GM21619 (cell line): ENCODE measurements at regions not wholly inside any gene's neighbourhood (a gene's known extent, or its start where the extent isn't known, plus 50 kb on each side); places are given as distances from the start of the nearest gene placed in this dataset.
"Not testable (repeated sequence)": the region's sequence is repeated elsewhere in the genome, so short reads cannot be mapped to it uniquely, and the experiment has no call there.

Experiments
- ATAC-seq: cut with Tn5 transposase; IDR thresholded peaks from one replicate; pipeline ENCODE4 v1.9.1; 2021; ENCODE audit not compliant: unreplicated experiment

- ATAC-seq: no peak
Observed at GRCh38 chr6:144897441-144897921, 612.3 kb downstream of the UTRN start.

GRCh38 chr6:144898052-144898689 is 613.0 kb downstream of the UTRN start:
- no peak for ATAC-seq

- ATAC-seq: no peak
Observed at GRCh38 chr6:144898741-144899140, 613.6 kb downstream of the UTRN start.

- no peak for ATAC-seq
Observed at GRCh38 chr6:144899161-144899560, 614.0 kb downstream of the UTRN start.

- no peak for ATAC-seq
Observed at GRCh38 chr6:144901412-144901811, 616.3 kb downstream of the UTRN start.

- no peak for ATAC-seq
Observed at GRCh38 chr6:144908004-144908403, 622.9 kb downstream of the UTRN start.

- no peak for ATAC-seq
Observed at GRCh38 chr6:144909753-144910285, 624.7 kb downstream of the UTRN start.

GRCh38 chr6:144911322-144911721 is 626.2 kb downstream of the UTRN start:
- no peak for ATAC-seq

- no peak for ATAC-seq
Observed at GRCh38 chr6:144912474-144912873, 627.3 kb downstream of the UTRN start.

- ATAC-seq: no peak
Observed at GRCh38 chr6:144918073-144918472, 632.9 kb downstream of the UTRN start.

- no peak for ATAC-seq
Observed at GRCh38 chr6:144919560-144919959, 634.4 kb downstream of the UTRN start.

GRCh38 chr6:144920391-144920961 is 635.3 kb downstream of the UTRN start:
- no peak for ATAC-seq

GRCh38 chr6:144921206-144921975 is 636.3 kb downstream of the UTRN start:
- ATAC-seq: no peak

- no peak for ATAC-seq
Observed at GRCh38 chr6:144922120-144922722, 637.1 kb downstream of the UTRN start.

- not testable (repeated sequence) for ATAC-seq
Observed at GRCh38 chr6:144922771-144923490, 637.8 kb downstream of the UTRN start.

- ATAC-seq: not testable (repeated sequence)
Observed at GRCh38 chr6:144923491-144923787, 638.3 kb downstream of the UTRN start.

- ATAC-seq: no peak
Observed at GRCh38 chr6:144928847-144929246, 643.7 kb downstream of the UTRN start.

- no peak for ATAC-seq
Observed at GRCh38 chr6:144929262-144929661, 644.1 kb downstream of the UTRN start.

GRCh38 chr6:144931172-144932035 is 646.3 kb downstream of the UTRN start:
- peak; percentile 70 for ATAC-seq

- no peak for ATAC-seq
Observed at GRCh38 chr6:144932621-144933020, 647.5 kb downstream of the UTRN start.
